ENCODE measurements at regions not wholly inside any gene's neighbourhood (a gene's known extent, or its start where the extent isn't known, plus 50 kb on each side); places are given as distances from the start of the nearest gene placed in this dataset.
A peak's percentile ranks its signal among the peaks of the same experiment; 100 is the strongest.

- Histone ChIP-seq H3K4me3 (no peak overlapping the region), H3K27ac (no peak overlapping the region), H3K27me3 (replicated peaks; ENCODE audit: insufficient read depth) (no peaks in the 10 kb centered on the region), H3K4me1 (ENCODE audit: control insufficient read depth in 1 of 2, low read depth in 2 of 2) (peaks cover 8 to 18% of the 10 kb centered on the region in 2 donors), H3K36me3 (no peaks in the 10 kb centered on the region), H3K9me3 (no peaks in the 10 kb centered on the region)
- DNase-seq (ENCODE audit: low spot score), result no peak
- no peak for ATAC-seq (ENCODE audit: insufficient number of reproducible peaks, low FRiP score, low read depth)
- TF ChIP-seq CTCF (IDR thresholded peaks at IDR 0.05), result no peak
These were observed 183.9 kb upstream of the MCHR2 start for GRCh38 chr6:100177956-100178355.

GRCh38 chr6:100176951-100177710, 183.1 kb upstream of the MCHR2 start:
- Histone ChIP-seq H3K27me3 (replicated peaks; ENCODE audit: insufficient read depth) (no peaks in the 10 kb centered on the region), H3K27ac (no peak overlapping the region), H3K36me3 (no peaks in the 10 kb centered on the region), H3K4me3 (no peak overlapping the region), H3K4me1 (ENCODE audit: control insufficient read depth in 1 of 2, low read depth in 2 of 2) (peaks cover 8 to 18% of the 10 kb centered on the region in 2 donors), H3K9me3 (no peaks in the 10 kb centered on the region)
- ATAC-seq (ENCODE audit: insufficient number of reproducible peaks, low FRiP score, low read depth) (no peak), DNase-seq (ENCODE audit: low spot score) (no peak)
- no peak for TF ChIP-seq CTCF (IDR thresholded peaks at IDR 0.05)

- H3K36me3 ChIP-seq, result no peaks in the 10 kb centered on the region
- no peaks in the 10 kb centered on the region for H3K9me3 ChIP-seq
- H3K4me3 ChIP-seq, result no peak overlapping the region
- DNase-seq (ENCODE audit: low spot score) (no peak), ATAC-seq (ENCODE audit: insufficient number of reproducible peaks, low FRiP score, low read depth) (no peak)
- H3K27ac ChIP-seq, result no peak overlapping the region
- peaks cover 8 to 18% of the 10 kb centered on the region in 2 donors for H3K4me1 ChIP-seq (ENCODE audit: control insufficient read depth in 1 of 2, low read depth in 2 of 2)
- TF ChIP-seq CTCF (IDR thresholded peaks at IDR 0.05), result peak; percentile 14
- no peaks in the 10 kb centered on the region for H3K27me3 ChIP-seq (replicated peaks; ENCODE audit: insufficient read depth)
These were observed 182.4 kb upstream of the MCHR2 start for GRCh38 chr6:100176311-100176950.

GRCh38 chr6:100175814-100176310, 181.8 kb upstream of the MCHR2 start:
- no peak for DNase-seq (ENCODE audit: low spot score)

More at GRCh38 chr6:100175814-100176310, 181.8 kb upstream of the MCHR2 start:
- peaks cover 8 to 18% of the 10 kb centered on the region in 2 donors for H3K4me1 ChIP-seq (ENCODE audit: control insufficient read depth in 1 of 2, low read depth in 2 of 2)
- H3K4me3 ChIP-seq, result no peak overlapping the region
- no peaks in the 10 kb centered on the region for H3K36me3 ChIP-seq
- H3K27me3 ChIP-seq (replicated peaks; ENCODE audit: insufficient read depth), result no peaks in the 10 kb centered on the region
- no peak for ATAC-seq (ENCODE audit: insufficient number of reproducible peaks, low FRiP score, low read depth)
- H3K27ac ChIP-seq, result no peak overlapping the region
- no peak for TF ChIP-seq CTCF (IDR thresholded peaks at IDR 0.05)
- no peaks in the 10 kb centered on the region for H3K9me3 ChIP-seq

Measured in thoracic aorta (tissue), 2 donors.